AG09309 (cell line): ENCODE measurements at regions not wholly inside any gene's neighbourhood (a gene's known extent, or its start where the extent isn't known, plus 50 kb on each side); places are given as distances from the start of the nearest gene placed in this dataset.
A peak's percentile ranks its signal among the peaks of the same experiment; 100 is the strongest.

Experiments
- DNase-seq: peaks from one replicate; pipeline ENCODE4 v3.0.0-alpha.2; 2010; ENCODE audit warnings: low read depth
- H3K4me3 ChIP-seq: 2 replicates; pipeline ENCODE4 v1.5.1; 2011; ENCODE audit warnings: mild to moderate bottlenecking, low read depth, low read length, moderate library complexity; ENCODE audit not compliant: control insufficient read depth
- TF ChIP-seq, protein P1 (sequence below): IDR thresholded peaks from 2 replicates; pipeline ENCODE4 v1.5.1; 2011; ENCODE audit warnings: mild to moderate bottlenecking, low read depth, low read length, inconsistent platforms; ENCODE audit not compliant: insufficient read depth, control insufficient read depth; ENCODE audit errors: missing control alignments

- no peak for DNase-seq
- no peak overlapping the region for H3K4me3 ChIP-seq
- TF ChIP-seq, protein P1, sequence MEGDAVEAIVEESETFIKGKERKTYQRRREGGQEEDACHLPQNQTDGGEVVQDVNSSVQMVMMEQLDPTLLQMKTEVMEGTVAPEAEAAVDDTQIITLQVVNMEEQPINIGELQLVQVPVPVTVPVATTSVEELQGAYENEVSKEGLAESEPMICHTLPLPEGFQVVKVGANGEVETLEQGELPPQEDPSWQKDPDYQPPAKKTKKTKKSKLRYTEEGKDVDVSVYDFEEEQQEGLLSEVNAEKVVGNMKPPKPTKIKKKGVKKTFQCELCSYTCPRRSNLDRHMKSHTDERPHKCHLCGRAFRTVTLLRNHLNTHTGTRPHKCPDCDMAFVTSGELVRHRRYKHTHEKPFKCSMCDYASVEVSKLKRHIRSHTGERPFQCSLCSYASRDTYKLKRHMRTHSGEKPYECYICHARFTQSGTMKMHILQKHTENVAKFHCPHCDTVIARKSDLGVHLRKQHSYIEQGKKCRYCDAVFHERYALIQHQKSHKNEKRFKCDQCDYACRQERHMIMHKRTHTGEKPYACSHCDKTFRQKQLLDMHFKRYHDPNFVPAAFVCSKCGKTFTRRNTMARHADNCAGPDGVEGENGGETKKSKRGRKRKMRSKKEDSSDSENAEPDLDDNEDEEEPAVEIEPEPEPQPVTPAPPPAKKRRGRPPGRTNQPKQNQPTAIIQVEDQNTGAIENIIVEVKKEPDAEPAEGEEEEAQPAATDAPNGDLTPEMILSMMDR: no peak
Observed at GRCh38 chr20:48010623-48011022, 225.3 kb upstream of the SULF2 start.

- no peak overlapping the region for H3K4me3 ChIP-seq
- DNase-seq: peak; percentile 76
- TF ChIP-seq, protein P1: no peak
Observed at GRCh38 chr20:48008850-48009515, 223.7 kb upstream of the SULF2 start.

- TF ChIP-seq, protein P1: no peak
- no peak for DNase-seq
- no peak overlapping the region for H3K4me3 ChIP-seq
Observed at GRCh38 chr20:48007351-48007750, 222.1 kb upstream of the SULF2 start.

GRCh38 chr20:48006036-48006833 is 221.0 kb upstream of the SULF2 start:
- no peak overlapping the region for H3K4me3 ChIP-seq
- no peak for DNase-seq
- TF ChIP-seq, protein P1: no peak

- no peak overlapping the region for H3K4me3 ChIP-seq
- no peak for DNase-seq
- TF ChIP-seq, protein P1: no peak
Observed at GRCh38 chr20:48003021-48003420, 217.7 kb upstream of the SULF2 start.

DNA sequence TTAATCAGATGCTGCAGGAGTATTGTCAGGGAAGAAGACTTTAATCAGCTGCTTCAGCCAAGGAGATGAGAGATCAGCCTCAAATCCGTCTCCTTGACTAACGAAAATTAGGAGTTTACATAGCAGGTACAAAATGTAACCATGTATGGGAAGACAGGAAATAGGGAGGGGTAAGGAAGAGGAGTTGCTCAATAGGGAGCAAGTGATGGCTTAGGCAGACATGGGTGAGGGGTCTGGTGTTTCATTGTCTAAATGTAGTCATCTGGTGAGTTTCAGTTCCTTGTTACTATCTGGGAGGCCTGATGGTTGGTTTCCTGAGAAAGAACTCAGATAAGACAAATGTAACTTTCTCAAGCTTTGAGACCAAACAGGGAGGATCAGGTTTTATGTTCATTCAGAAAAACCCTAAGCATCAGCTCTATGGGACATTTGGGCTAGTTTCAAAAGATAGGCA is 217.3 kb upstream of the SULF2 start:
- TF ChIP-seq, protein P1: no peak
- DNase-seq: no peak
- no peak overlapping the region for H3K4me3 ChIP-seq
